Nephron (organoid): ENCODE measurements at regions not wholly inside any gene's neighbourhood (a gene's known extent, or its start where the extent isn't known, plus 50 kb on each side); places are given as distances from the start of the nearest gene placed in this dataset.

Experiments used
- H3K27ac Mint-ChIP-seq, 3 experiments: 2 replicates each; pipeline ENCODE4 v1.8.0; 2020; ENCODE audit warnings: mixed read lengths in 3 of 3, mild to moderate bottlenecking in 2 of 3, moderate library complexity in 1 of 3
- H3K27me3 Mint-ChIP-seq: 2 replicates; pipeline ENCODE4 v1.8.0; 2021; ENCODE audit warnings: low read depth, mild to moderate bottlenecking, moderate library complexity, mixed read lengths
- H3K36me3 Mint-ChIP-seq: 2 replicates; pipeline ENCODE4 v1.8.0; 2020; ENCODE audit warnings: low read depth, mixed read lengths
- H3K4me1 Mint-ChIP-seq: 2 replicates; pipeline ENCODE4 v1.8.0; 2020; ENCODE audit warnings: mixed read lengths
- H3K4me3 Mint-ChIP-seq, 3 experiments: 2 replicates each; pipeline ENCODE4 v1.8.0; 2020; ENCODE audit warnings: mild to moderate bottlenecking in 3 of 3, mixed read lengths in 3 of 3, moderate library complexity in 2 of 3
- H3K9me3 Mint-ChIP-seq: 2 replicates; pipeline ENCODE4 v1.8.0; 2020; ENCODE audit warnings: mixed read lengths
- CTCF ChIP-seq, 3 experiments: fragments of 200-600 bp; sonication (generic); IDR thresholded peaks; one replicate each; pipeline ENCODE4 v1.5.0; 2021; ENCODE audit warnings: antibody characterized with exemption in 3 of 3; ENCODE audit not compliant: unreplicated experiment in 3 of 3

- TF ChIP-seq CTCF (IDR thresholded peaks at IDR 0.05; ENCODE audit: unreplicated experiment in 3 of 3) = no peak
- Mint-ChIP-seq H3K36me3 (no peaks in the 10 kb centered on the region), H3K9me3 (no peaks in the 10 kb centered on the region), H3K27ac (no peak overlapping the region), H3K27me3 (peaks cover 3% of the 10 kb centered on the region), H3K4me3 (no peak overlapping the region), H3K4me1 (peaks cover 7% of the 10 kb centered on the region)
Observed at GRCh38 chr21:29238967-29239290, 59.8 kb upstream of the BACH1 start.

- H3K4me1 Mint-ChIP-seq = peaks cover 7% of the 10 kb centered on the region
- no peak overlapping the region for H3K4me3 Mint-ChIP-seq
- no peaks in the 10 kb centered on the region for H3K27me3 Mint-ChIP-seq
- no peaks in the 10 kb centered on the region for H3K36me3 Mint-ChIP-seq
- no peaks in the 10 kb centered on the region for H3K9me3 Mint-ChIP-seq
- no peak overlapping the region for H3K27ac Mint-ChIP-seq
- no peak for TF ChIP-seq CTCF (IDR thresholded peaks at IDR 0.05; ENCODE audit: unreplicated experiment in 3 of 3)
Observed at GRCh38 chr21:29240136-29240535, 58.6 kb upstream of the BACH1 start.

- no peak for TF ChIP-seq CTCF (IDR thresholded peaks at IDR 0.05; ENCODE audit: unreplicated experiment in 3 of 3)
- Mint-ChIP-seq H3K9me3 (no peaks in the 10 kb centered on the region), H3K27me3 (no peaks in the 10 kb centered on the region), H3K4me1 (peaks cover 2% of the 10 kb centered on the region), H3K36me3 (no peaks in the 10 kb centered on the region), H3K4me3 (no peak overlapping the region), H3K27ac (no peak overlapping the region)
Observed at GRCh38 chr21:29242201-29242600, 56.5 kb upstream of the BACH1 start.

GRCh38 chr21:29243188-29243587, 55.5 kb upstream of the BACH1 start:
- Mint-ChIP-seq H3K36me3 (no peaks in the 10 kb centered on the region), H3K4me3 (no peak overlapping the region), H3K4me1 (no peaks in the 10 kb centered on the region), H3K27me3 (no peaks in the 10 kb centered on the region), H3K9me3 (no peaks in the 10 kb centered on the region), H3K27ac (no peak overlapping the region)
- TF ChIP-seq CTCF (IDR thresholded peaks at IDR 0.05; ENCODE audit: unreplicated experiment in 3 of 3) = no peak

GRCh38 chr21:29245104-29245643, 53.5 kb upstream of the BACH1 start:
- Mint-ChIP-seq H3K4me3 (no peak overlapping the region), H3K9me3 (no peaks in the 10 kb centered on the region), H3K27ac (no peak overlapping the region), H3K27me3 (no peaks in the 10 kb centered on the region), H3K36me3 (no peaks in the 10 kb centered on the region), H3K4me1 (no peaks in the 10 kb centered on the region)
- no peak for TF ChIP-seq CTCF (IDR thresholded peaks at IDR 0.05; ENCODE audit: unreplicated experiment in 3 of 3)

GRCh38 chr21:29245863-29246262, 52.9 kb upstream of the BACH1 start:
- H3K4me3 Mint-ChIP-seq = no peak overlapping the region
- H3K36me3 Mint-ChIP-seq = no peaks in the 10 kb centered on the region
- TF ChIP-seq CTCF (IDR thresholded peaks at IDR 0.05; ENCODE audit: unreplicated experiment in 3 of 3) = no peak
- H3K27me3 Mint-ChIP-seq = no peaks in the 10 kb centered on the region
- H3K4me1 Mint-ChIP-seq = no peaks in the 10 kb centered on the region
- no peak overlapping the region for H3K27ac Mint-ChIP-seq
- no peaks in the 10 kb centered on the region for H3K9me3 Mint-ChIP-seq
